RWPE1 (cell line): ENCODE measurements at regions not wholly inside any gene's neighbourhood (a gene's known extent, or its start where the extent isn't known, plus 50 kb on each side); places are given as distances from the start of the nearest gene placed in this dataset.
"Not testable (repeated sequence)": the region's sequence is repeated elsewhere in the genome, so short reads cannot be mapped to it uniquely, and the experiment has no call there.

ENCODE experiments used
- CTCF ChIA-PET: fragments of 350-600 bp; sonication (Branson Sonifier 250); formaldehyde crosslinking; extraction: SDS; loops from one replicate; lab custom pipeline; 2021; lab: Yijun Ruan, JAX
- POLR2A ChIA-PET: fragments of 400-600 bp; formaldehyde crosslinking; extraction: SDS; loops from one replicate; lab custom pipeline; 2020; ENCODE audit warnings: antibody characterized with exemption; ENCODE audit not compliant: low non-redundant PET; lab: Yijun Ruan, JAX
- DNase-seq: peaks from one replicate; pipeline ENCODE4 v3.0.0; 2012; ENCODE audit warnings: low spot score
- H3K27ac ChIP-seq: fragments of 450-650 bp; 2 replicates; pipeline ENCODE4 v1.5.1; 2017
- TF ChIP-seq, protein P1 (sequence below): fragments of 450-650 bp; conservative IDR thresholded peaks from 2 replicates; pipeline ENCODE4 v1.5.1; 2017; ENCODE audit warnings: low read depth, mild to moderate bottlenecking

DNA sequence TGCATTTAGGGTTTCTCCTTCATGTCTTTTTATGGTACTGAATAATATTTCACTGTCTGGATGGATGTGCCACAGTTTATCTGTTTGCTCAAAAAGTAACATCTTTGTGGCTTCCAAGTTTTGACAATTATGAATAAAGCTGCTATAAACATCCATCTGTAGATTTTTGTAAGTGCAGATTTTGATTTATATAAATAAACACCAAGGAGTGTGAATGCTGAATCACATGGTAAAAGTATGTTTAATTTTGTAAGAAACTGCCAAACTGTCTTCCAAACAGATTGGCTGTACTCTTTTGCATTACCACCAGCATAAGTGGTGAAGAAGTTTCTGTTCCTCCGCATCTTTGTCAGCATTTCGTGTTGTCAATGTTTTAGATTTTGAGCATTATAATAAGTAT is 158.7 kb upstream of the GIMD1 start:
- DNase-seq = no peak
- TF ChIP-seq, protein P1, sequence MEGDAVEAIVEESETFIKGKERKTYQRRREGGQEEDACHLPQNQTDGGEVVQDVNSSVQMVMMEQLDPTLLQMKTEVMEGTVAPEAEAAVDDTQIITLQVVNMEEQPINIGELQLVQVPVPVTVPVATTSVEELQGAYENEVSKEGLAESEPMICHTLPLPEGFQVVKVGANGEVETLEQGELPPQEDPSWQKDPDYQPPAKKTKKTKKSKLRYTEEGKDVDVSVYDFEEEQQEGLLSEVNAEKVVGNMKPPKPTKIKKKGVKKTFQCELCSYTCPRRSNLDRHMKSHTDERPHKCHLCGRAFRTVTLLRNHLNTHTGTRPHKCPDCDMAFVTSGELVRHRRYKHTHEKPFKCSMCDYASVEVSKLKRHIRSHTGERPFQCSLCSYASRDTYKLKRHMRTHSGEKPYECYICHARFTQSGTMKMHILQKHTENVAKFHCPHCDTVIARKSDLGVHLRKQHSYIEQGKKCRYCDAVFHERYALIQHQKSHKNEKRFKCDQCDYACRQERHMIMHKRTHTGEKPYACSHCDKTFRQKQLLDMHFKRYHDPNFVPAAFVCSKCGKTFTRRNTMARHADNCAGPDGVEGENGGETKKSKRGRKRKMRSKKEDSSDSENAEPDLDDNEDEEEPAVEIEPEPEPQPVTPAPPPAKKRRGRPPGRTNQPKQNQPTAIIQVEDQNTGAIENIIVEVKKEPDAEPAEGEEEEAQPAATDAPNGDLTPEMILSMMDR = no peak
- CTCF ChIA-PET = no interaction called here
- H3K27ac ChIP-seq = no peak overlapping the region
- POLR2A ChIA-PET = no interaction called here

DNA sequence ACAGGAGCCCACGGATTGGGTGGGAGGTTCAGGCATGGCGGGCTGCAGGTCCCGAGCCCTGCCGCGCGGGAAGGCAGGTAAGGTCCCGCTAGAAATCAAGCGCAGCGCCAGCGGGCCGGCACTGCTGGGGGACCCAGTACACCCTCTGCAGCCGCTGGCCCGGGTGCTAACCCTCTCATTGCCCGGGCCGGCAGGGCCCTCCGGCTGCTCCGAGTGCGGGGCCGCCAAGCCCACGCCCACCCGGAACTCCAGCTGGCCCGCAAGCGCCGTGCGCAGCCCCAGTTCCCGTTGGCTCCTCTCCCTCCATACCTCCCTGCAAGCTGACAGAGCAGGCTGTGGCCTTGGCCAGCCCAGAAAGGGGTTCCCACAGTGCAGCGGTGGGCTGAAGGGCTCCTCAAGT is 156.8 kb upstream of the GIMD1 start:
- CTCF ChIA-PET, H3K27ac ChIP-seq, POLR2A ChIA-PET, DNase-seq: not testable (repeated sequence)

- DNase-seq, POLR2A ChIA-PET, CTCF ChIA-PET, H3K27ac ChIP-seq: not testable (repeated sequence)
These were observed 156.2 kb upstream of the GIMD1 start for GRCh38 chr4:106524772-106525171.

- TF ChIP-seq, protein P1 = no peak
- no peak overlapping the region for H3K27ac ChIP-seq
- ChIA-PET CTCF (interaction anchor here (0.7 kb wide), 1 partner anchor 376 kb away, joined by 3 read pairs; no protein-coding TSS in a partner anchor), POLR2A (no interaction called here)
- no peak for DNase-seq
These were observed 154.3 kb upstream of the GIMD1 start for GRCh38 chr4:106522839-106523238.

DNA sequence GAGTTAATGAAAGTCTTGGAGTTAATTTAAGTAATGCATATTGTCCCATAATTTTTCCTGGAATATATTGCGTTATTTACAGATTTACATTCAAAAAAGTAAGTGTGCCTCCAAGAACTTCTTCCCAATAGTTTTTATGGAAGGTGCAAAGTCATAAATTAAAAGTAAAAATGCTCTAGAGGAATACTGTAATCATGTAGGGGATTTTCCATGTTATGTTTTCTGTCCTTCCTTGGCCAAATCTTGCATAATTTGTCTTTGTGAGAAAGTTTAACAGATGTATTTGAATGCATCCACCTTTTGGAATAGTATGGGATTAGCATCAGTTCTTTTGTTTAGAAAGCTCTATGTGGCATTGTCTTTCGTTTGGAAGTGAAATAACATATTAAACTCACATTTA is 144.1 kb upstream of the GIMD1 start:
- TF ChIP-seq, protein P1 = no peak
- CTCF ChIA-PET = no interaction called here
- DNase-seq = no peak
- H3K27ac ChIP-seq = no peak overlapping the region
- POLR2A ChIA-PET = no interaction called here

GRCh38 chr4:106507440-106507839 is 138.9 kb upstream of the GIMD1 start:
- TF ChIP-seq, protein P1 = no peak
- no peak for DNase-seq
- POLR2A ChIA-PET = no interaction called here
- no peak overlapping the region for H3K27ac ChIP-seq
- CTCF ChIA-PET = no interaction called here

DNA sequence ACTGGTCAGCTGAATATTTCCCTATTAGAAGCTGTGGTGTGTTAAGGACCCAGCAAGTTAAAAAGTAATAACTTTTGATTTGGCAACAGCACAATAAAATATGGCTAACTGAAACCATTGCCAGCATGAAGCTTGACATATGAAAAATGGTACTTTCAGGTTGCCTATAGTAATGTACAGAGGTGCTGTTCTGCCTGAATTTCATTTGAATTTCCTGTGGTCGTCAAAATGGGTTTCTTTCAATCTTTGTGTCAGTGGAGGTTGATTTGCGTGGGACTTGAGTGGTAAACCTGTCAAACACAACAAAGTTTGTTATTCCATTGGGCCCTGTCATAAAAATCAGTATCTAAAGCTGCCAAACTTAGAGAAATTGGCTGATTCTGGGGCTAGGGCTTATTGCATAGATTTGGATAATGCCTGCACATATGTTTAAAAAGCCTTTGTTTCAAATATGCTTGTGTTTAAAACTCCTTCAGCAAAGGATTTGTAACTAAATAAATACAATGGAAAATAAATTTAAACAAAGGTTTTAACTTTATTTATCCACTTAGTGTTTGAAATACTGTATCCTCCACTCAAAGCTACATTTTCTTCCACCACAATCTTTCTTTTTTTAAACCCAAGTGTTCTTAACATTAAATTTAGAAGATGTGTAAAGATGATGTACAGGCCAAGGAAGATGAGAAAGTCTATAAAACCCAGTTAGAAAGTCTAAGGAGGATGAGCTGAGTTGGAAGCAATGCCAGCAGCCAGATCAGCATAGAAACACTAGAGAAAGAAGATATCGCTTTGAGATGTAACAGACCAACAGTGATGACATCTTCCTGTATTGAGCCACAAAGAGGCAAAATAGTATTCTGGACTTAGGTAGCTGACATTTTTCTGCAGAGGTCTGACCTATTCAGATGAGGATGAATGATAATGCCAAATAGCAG is 134.8 kb upstream of the GIMD1 start:
- TF ChIP-seq, protein P1 = no peak
- H3K27ac ChIP-seq = no peak overlapping the region
- ChIA-PET CTCF (interaction anchor here (0.5 to 1.0 kb wide), 4 partner anchors 26 to 606 kb away, joined by 3 to 4 read pairs (median 3); no protein-coding TSS in a partner anchor), POLR2A (no interaction called here)
- DNase-seq = no peak
